GM23248 (cell line): ENCODE measurements at regions not wholly inside any gene's neighbourhood (a gene's known extent, or its start where the extent isn't known, plus 50 kb on each side); places are given as distances from the start of the nearest gene placed in this dataset.

Experiments used
- EZH2 ChIP-seq: fragments of 200-600 bp; sonication (generic); IDR thresholded peaks from 2 replicates; pipeline ENCODE4 v1.6.1; 2018; ENCODE audit warnings: antibody characterized with exemption, mild to moderate bottlenecking; ENCODE audit not compliant: insufficient read depth, poor library complexity, severe bottlenecking
- EZH2phosphoT487 ChIP-seq: fragments of 200-600 bp; sonication (generic); IDR thresholded peaks from 2 replicates; pipeline ENCODE4 v1.6.1; 2018; ENCODE audit warnings: antibody characterized with exemption, moderate library complexity, mild to moderate bottlenecking, low read depth; ENCODE audit not compliant: insufficient read depth

DNA sequence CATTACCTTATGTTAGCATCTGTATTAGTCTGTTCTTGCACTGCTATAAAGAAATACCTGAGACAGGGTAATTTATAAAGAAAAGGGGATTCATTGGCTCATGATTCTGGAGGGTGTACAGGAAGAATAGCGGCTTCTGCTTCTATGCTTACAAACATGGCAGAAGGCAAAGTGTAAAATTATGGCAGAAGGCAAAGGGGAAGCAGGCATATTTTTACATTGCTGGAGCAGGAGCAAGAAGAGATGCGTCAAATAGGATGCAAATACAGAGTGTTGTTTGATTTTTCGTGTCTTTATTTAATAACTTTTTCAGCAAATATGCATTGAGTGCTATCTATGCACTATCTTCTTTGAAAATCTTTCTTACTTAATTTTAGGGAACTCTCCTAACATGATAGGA, 210.7 kb upstream of the SSTR1 start:
- no peak for TF ChIP-seq EZH2phosphoT487
- TF ChIP-seq EZH2 = no peak
